Activated naive CD8-positive, alpha-beta T cell (primary cell): ENCODE measurements at regions not wholly inside any gene's neighbourhood (a gene's known extent, or its start where the extent isn't known, plus 50 kb on each side); places are given as distances from the start of the nearest gene placed in this dataset.
"Not testable (repeated sequence)": the region's sequence is repeated elsewhere in the genome, so short reads cannot be mapped to it uniquely, and the experiment has no call there.

Experiments used
- H3K27ac Mint-ChIP-seq: one replicate; pipeline ENCODE4 v1.8.0; 2021; ENCODE audit warnings: mixed read lengths
- H3K27me3 Mint-ChIP-seq: one replicate; pipeline ENCODE4 v1.8.0; 2021; ENCODE audit warnings: mixed read lengths
- H3K36me3 Mint-ChIP-seq: one replicate; pipeline ENCODE4 v1.8.0; 2021; ENCODE audit warnings: mixed read lengths
- H3K4me1 Mint-ChIP-seq: one replicate; pipeline ENCODE4 v1.8.0; 2021; ENCODE audit warnings: low read depth, mixed read lengths
- H3K4me3 Mint-ChIP-seq: one replicate; pipeline ENCODE4 v1.8.0; 2021; ENCODE audit warnings: mild to moderate bottlenecking, mixed read lengths
- H3K9me3 Mint-ChIP-seq: one replicate; pipeline ENCODE4 v1.8.0; 2021; ENCODE audit warnings: low read depth, mixed read lengths

- Mint-ChIP-seq H3K4me3 (no peak overlapping the region), H3K27me3 (peaks cover 3% of the 10 kb centered on the region), H3K36me3 (no peaks in the 10 kb centered on the region), H3K4me1 (no peaks in the 10 kb centered on the region), H3K27ac (no peak overlapping the region), H3K9me3 (peaks cover 5% of the 10 kb centered on the region)
Measured at GRCh38 chr4:57303012-57303751, 193.0 kb upstream of the IGFBP7 start.

- H3K4me1 Mint-ChIP-seq, H3K27ac Mint-ChIP-seq, H3K9me3 Mint-ChIP-seq, H3K36me3 Mint-ChIP-seq, H3K4me3 Mint-ChIP-seq, H3K27me3 Mint-ChIP-seq: not testable (repeated sequence)
Measured at GRCh38 chr4:57300300-57300699, 190.1 kb upstream of the IGFBP7 start.

- Mint-ChIP-seq H3K36me3 (no peaks in the 10 kb centered on the region), H3K4me3 (no peak overlapping the region), H3K4me1 (no peaks in the 10 kb centered on the region), H3K27me3 (peaks cover 2% of the 10 kb centered on the region), H3K9me3 (no peaks in the 10 kb centered on the region), H3K27ac (no peak overlapping the region)
Measured at GRCh38 chr4:57291911-57292310, 181.7 kb upstream of the IGFBP7 start.

- no peaks in the 10 kb centered on the region for H3K9me3 Mint-ChIP-seq
- no peaks in the 10 kb centered on the region for H3K36me3 Mint-ChIP-seq
- no peak overlapping the region for H3K27ac Mint-ChIP-seq
- H3K4me1 Mint-ChIP-seq = no peaks in the 10 kb centered on the region
- peaks cover 2% of the 10 kb centered on the region for H3K27me3 Mint-ChIP-seq
- H3K4me3 Mint-ChIP-seq = no peak overlapping the region
Measured at GRCh38 chr4:57287687-57288604, 177.8 kb upstream of the IGFBP7 start.

GRCh38 chr4:57282933-57283310 lies 172.7 kb upstream of the IGFBP7 start:
- H3K27me3 Mint-ChIP-seq = peaks cover 3% of the 10 kb centered on the region
- no peak overlapping the region for H3K4me3 Mint-ChIP-seq
- H3K4me1 Mint-ChIP-seq = no peaks in the 10 kb centered on the region
- H3K27ac Mint-ChIP-seq = no peak overlapping the region
- no peaks in the 10 kb centered on the region for H3K9me3 Mint-ChIP-seq
- no peaks in the 10 kb centered on the region for H3K36me3 Mint-ChIP-seq

GRCh38 chr4:57280481-57280880 lies 170.3 kb upstream of the IGFBP7 start:
- H3K4me1 Mint-ChIP-seq = no peaks in the 10 kb centered on the region
- H3K4me3 Mint-ChIP-seq = no peak overlapping the region
- no peak overlapping the region for H3K27ac Mint-ChIP-seq
- H3K36me3 Mint-ChIP-seq = no peaks in the 10 kb centered on the region
- peaks cover 5% of the 10 kb centered on the region for H3K27me3 Mint-ChIP-seq
- H3K9me3 Mint-ChIP-seq = no peaks in the 10 kb centered on the region

- Mint-ChIP-seq H3K27ac (no peak overlapping the region), H3K4me1 (no peaks in the 10 kb centered on the region), H3K36me3 (no peaks in the 10 kb centered on the region), H3K9me3 (no peaks in the 10 kb centered on the region), H3K27me3 (peaks cover 5% of the 10 kb centered on the region), H3K4me3 (no peak overlapping the region)
Measured at GRCh38 chr4:57278780-57279179, 168.6 kb upstream of the IGFBP7 start.

- Mint-ChIP-seq H3K27me3 (peaks cover 4% of the 10 kb centered on the region), H3K27ac (no peak overlapping the region), H3K4me3 (no peak overlapping the region), H3K36me3 (no peaks in the 10 kb centered on the region), H3K9me3 (no peaks in the 10 kb centered on the region), H3K4me1 (no peaks in the 10 kb centered on the region)
Measured at GRCh38 chr4:57274082-57274481, 163.9 kb upstream of the IGFBP7 start.

- Mint-ChIP-seq H3K36me3 (no peaks in the 10 kb centered on the region), H3K4me1 (no peaks in the 10 kb centered on the region), H3K27ac (no peak overlapping the region), H3K4me3 (no peak overlapping the region), H3K9me3 (peaks cover 3% of the 10 kb centered on the region), H3K27me3 (no peaks in the 10 kb centered on the region)
Measured at GRCh38 chr4:57270346-57270745, 160.2 kb upstream of the IGFBP7 start.

GRCh38 chr4:57265831-57266582 lies 155.8 kb upstream of the IGFBP7 start:
- no peaks in the 10 kb centered on the region for H3K36me3 Mint-ChIP-seq
- peaks cover 8% of the 10 kb centered on the region for H3K9me3 Mint-ChIP-seq
- no peak overlapping the region for H3K27ac Mint-ChIP-seq
- peaks cover 1% of the 10 kb centered on the region for H3K27me3 Mint-ChIP-seq
- H3K4me1 Mint-ChIP-seq = no peaks in the 10 kb centered on the region
- H3K4me3 Mint-ChIP-seq = no peak overlapping the region

GRCh38 chr4:57254754-57255153 lies 144.6 kb upstream of the IGFBP7 start:
- Mint-ChIP-seq H3K4me1 (no peaks in the 10 kb centered on the region), H3K27me3 (no peaks in the 10 kb centered on the region), H3K9me3 (peaks cover 4% of the 10 kb centered on the region), H3K27ac (no peak overlapping the region), H3K36me3 (no peaks in the 10 kb centered on the region), H3K4me3 (no peak overlapping the region)

- Mint-ChIP-seq H3K27me3 (peaks cover 2% of the 10 kb centered on the region), H3K36me3 (no peaks in the 10 kb centered on the region), H3K4me3 (no peak overlapping the region), H3K4me1 (no peaks in the 10 kb centered on the region), H3K9me3 (no peaks in the 10 kb centered on the region), H3K27ac (no peak overlapping the region)
Measured at GRCh38 chr4:57249083-57249482, 138.9 kb upstream of the IGFBP7 start.

- Mint-ChIP-seq H3K9me3 (no peaks in the 10 kb centered on the region), H3K4me1 (no peaks in the 10 kb centered on the region), H3K27ac (no peak overlapping the region), H3K27me3 (peaks cover 2% of the 10 kb centered on the region), H3K36me3 (no peaks in the 10 kb centered on the region), H3K4me3 (no peak overlapping the region)
Measured at GRCh38 chr4:57243076-57243475, 132.9 kb upstream of the IGFBP7 start.

- H3K4me1 Mint-ChIP-seq = no peaks in the 10 kb centered on the region
- no peak overlapping the region for H3K27ac Mint-ChIP-seq
- no peaks in the 10 kb centered on the region for H3K9me3 Mint-ChIP-seq
- H3K4me3 Mint-ChIP-seq = no peak overlapping the region
- H3K36me3 Mint-ChIP-seq = no peaks in the 10 kb centered on the region
- H3K27me3 Mint-ChIP-seq = peaks cover 2% of the 10 kb centered on the region
Measured at GRCh38 chr4:57234252-57234775, 124.1 kb upstream of the IGFBP7 start.

- Mint-ChIP-seq H3K27ac (no peak overlapping the region), H3K4me1 (no peaks in the 10 kb centered on the region), H3K4me3 (no peak overlapping the region), H3K36me3 (no peaks in the 10 kb centered on the region), H3K27me3 (peaks cover 2% of the 10 kb centered on the region), H3K9me3 (no peaks in the 10 kb centered on the region)
Measured at GRCh38 chr4:57233386-57233785, 123.2 kb upstream of the IGFBP7 start.
